Keratinocyte (primary cell): ENCODE measurements at regions not wholly inside any gene's neighbourhood (a gene's known extent, or its start where the extent isn't known, plus 50 kb on each side); places are given as distances from the start of the nearest gene placed in this dataset.

Source experiments
- DNase-seq: peaks from one replicate; pipeline ENCODE4 v3.0.0-alpha.2; 2011; ENCODE audit warnings: low read depth, missing footprints, low spot score
- FAIRE-seq: peaks from 2 replicates; lab custom pipeline; 2011; peaks lifted over from hg19 to GRCh38; lab: Jason Lieb, UNC
- H2AFZ ChIP-seq: 2 replicates; pipeline ENCODE4 v1.6.0; 2012; ENCODE audit warnings: low read length, control low read depth, inconsistent platforms; ENCODE audit not compliant: control insufficient read depth
- H3K27ac ChIP-seq: 2 replicates; pipeline ENCODE4 v1.5.1; 2011; ENCODE audit warnings: low read length; ENCODE audit not compliant: control insufficient read depth, insufficient read depth
- H3K27me3 ChIP-seq: 3 replicates; pipeline ENCODE4 v1.6.0; 2011; ENCODE audit warnings: low read length; ENCODE audit not compliant: control insufficient read depth, insufficient read depth; ENCODE audit errors: extremely low read depth
- H3K36me3 ChIP-seq, 2 experiments: 2 replicates in 1 of 2; 3 replicates in 1 of 2; pipeline ENCODE4 v1.5.1; 2011; ENCODE audit warnings: low read length in 2 of 2, mild to moderate bottlenecking in 1 of 2; ENCODE audit not compliant: control insufficient read depth in 2 of 2, insufficient read depth in 2 of 2; ENCODE audit errors: extremely low read depth in 1 of 2
- H3K4me1 ChIP-seq: 3 replicates; pipeline ENCODE4 v1.5.1; 2011; ENCODE audit warnings: low read length; ENCODE audit not compliant: control insufficient read depth, insufficient read depth; ENCODE audit errors: extremely low read depth
- H3K4me2 ChIP-seq: 3 replicates; pipeline ENCODE4 v1.6.0; 2011; ENCODE audit warnings: low read depth, low read length; ENCODE audit not compliant: control insufficient read depth, insufficient read depth; ENCODE audit errors: extremely low read depth
- H3K4me3 ChIP-seq, 3 experiments: fragments of 200-600 bp in 1 of 3; sonication (generic) in 1 of 3; 2 replicates in 2 of 3; 3 replicates in 1 of 3; pipeline ENCODE4 v1.5.1; 2011 to 2016; ENCODE audit warnings: low read length in 3 of 3, mild to moderate bottlenecking in 3 of 3, control low read depth in 2 of 3, inconsistent platforms in 1 of 3, low read depth in 1 of 3, mixed read lengths in 1 of 3, mixed run types in 1 of 3, moderate library complexity in 1 of 3; ENCODE audit not compliant: control insufficient read depth in 2 of 3, insufficient read depth in 2 of 3; ENCODE audit errors: extremely low read depth in 1 of 3
- H3K79me2 ChIP-seq: 2 replicates; pipeline ENCODE4 v1.6.0; 2012; ENCODE audit warnings: low read length; ENCODE audit not compliant: control insufficient read depth, insufficient read depth
- H3K9ac ChIP-seq: 3 replicates; pipeline ENCODE4 v1.6.0; 2011; ENCODE audit warnings: low read length; ENCODE audit not compliant: control insufficient read depth, insufficient read depth; ENCODE audit errors: extremely low read depth
- H3K9me1 ChIP-seq: 3 replicates; pipeline ENCODE4 v1.6.0; 2011; ENCODE audit warnings: low read length; ENCODE audit not compliant: control insufficient read depth, insufficient read depth; ENCODE audit errors: extremely low read depth
- H3K9me3 ChIP-seq: 2 replicates; pipeline ENCODE4 v1.5.1; 2012; ENCODE audit warnings: low read depth, low read length; ENCODE audit not compliant: control insufficient read depth
- H4K20me1 ChIP-seq: 3 replicates; pipeline ENCODE4 v1.6.0; 2011; ENCODE audit warnings: low read length; ENCODE audit not compliant: control insufficient read depth, insufficient read depth; ENCODE audit errors: extremely low read depth
- EZH2 ChIP-seq: IDR thresholded peaks from one replicate; pipeline ENCODE4 v1.6.1; 2012; ENCODE audit warnings: inconsistent platforms, mild to moderate bottlenecking, low read length, moderate library complexity
- dilution Hi-C: fragments of 300-500 bp; cut with MboI; formaldehyde crosslinking; loops from one replicate; pipeline ENCODE4 v1.7.0; 2020; ENCODE audit warnings: low sequenced_read_pairs; ENCODE audit not compliant: extremely low pct_ligation_motif_present
- TF ChIP-seq, protein P1 (sequence below), 3 experiments: IDR thresholded peaks in 1 of 3; conservative IDR thresholded peaks in 1 of 3; optimal IDR thresholded peaks in 1 of 3; 2 replicates in 2 of 3; 3 replicates in 1 of 3; pipeline versions ENCODE3 to v1.5.1; 2011; ENCODE audit warnings: low read length in 3 of 3, mild to moderate bottlenecking in 3 of 3, moderate library complexity in 2 of 3, control low read depth in 1 of 3, inconsistent platforms in 1 of 3; ENCODE audit not compliant: insufficient read depth in 2 of 3; ENCODE audit errors: extremely low read depth in 1 of 3

GRCh38 chr11:111137846-111138245 lies 107.7 kb upstream of the POU2AF2 start:
- Histone ChIP-seq H2AFZ (no peak overlapping the region), H3K9ac (no peak overlapping the region), H3K9me3 (no peaks in the 10 kb centered on the region), H3K4me3 (no peak overlapping the region), H3K4me2 (no peak overlapping the region), H4K20me1 (no peaks in the 10 kb centered on the region), H3K79me2 (no peaks in the 10 kb centered on the region), H3K27ac (no peak overlapping the region), H3K4me1 (no peaks in the 10 kb centered on the region), H3K36me3 (no peaks in the 10 kb centered on the region), H3K27me3 (no peaks in the 10 kb centered on the region), H3K9me1 (no peaks in the 10 kb centered on the region)
- dilution Hi-C loops: no loop called here
- DNase-seq (no peak), FAIRE-seq (no peak)
- no peak for TF ChIP-seq EZH2
- TF ChIP-seq, protein P1, sequence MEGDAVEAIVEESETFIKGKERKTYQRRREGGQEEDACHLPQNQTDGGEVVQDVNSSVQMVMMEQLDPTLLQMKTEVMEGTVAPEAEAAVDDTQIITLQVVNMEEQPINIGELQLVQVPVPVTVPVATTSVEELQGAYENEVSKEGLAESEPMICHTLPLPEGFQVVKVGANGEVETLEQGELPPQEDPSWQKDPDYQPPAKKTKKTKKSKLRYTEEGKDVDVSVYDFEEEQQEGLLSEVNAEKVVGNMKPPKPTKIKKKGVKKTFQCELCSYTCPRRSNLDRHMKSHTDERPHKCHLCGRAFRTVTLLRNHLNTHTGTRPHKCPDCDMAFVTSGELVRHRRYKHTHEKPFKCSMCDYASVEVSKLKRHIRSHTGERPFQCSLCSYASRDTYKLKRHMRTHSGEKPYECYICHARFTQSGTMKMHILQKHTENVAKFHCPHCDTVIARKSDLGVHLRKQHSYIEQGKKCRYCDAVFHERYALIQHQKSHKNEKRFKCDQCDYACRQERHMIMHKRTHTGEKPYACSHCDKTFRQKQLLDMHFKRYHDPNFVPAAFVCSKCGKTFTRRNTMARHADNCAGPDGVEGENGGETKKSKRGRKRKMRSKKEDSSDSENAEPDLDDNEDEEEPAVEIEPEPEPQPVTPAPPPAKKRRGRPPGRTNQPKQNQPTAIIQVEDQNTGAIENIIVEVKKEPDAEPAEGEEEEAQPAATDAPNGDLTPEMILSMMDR (optimal IDR thresholded peaks at IDR 0.05 in 1 of 3, IDR thresholded peaks at IDR 0.05 in 1 of 3, conservative IDR thresholded peaks at IDR 0.05 in 1 of 3; ENCODE audit: extremely low read depth in 1 of 3, insufficient read depth in 2 of 3, low read length in 3 of 3): no peak

DNA sequence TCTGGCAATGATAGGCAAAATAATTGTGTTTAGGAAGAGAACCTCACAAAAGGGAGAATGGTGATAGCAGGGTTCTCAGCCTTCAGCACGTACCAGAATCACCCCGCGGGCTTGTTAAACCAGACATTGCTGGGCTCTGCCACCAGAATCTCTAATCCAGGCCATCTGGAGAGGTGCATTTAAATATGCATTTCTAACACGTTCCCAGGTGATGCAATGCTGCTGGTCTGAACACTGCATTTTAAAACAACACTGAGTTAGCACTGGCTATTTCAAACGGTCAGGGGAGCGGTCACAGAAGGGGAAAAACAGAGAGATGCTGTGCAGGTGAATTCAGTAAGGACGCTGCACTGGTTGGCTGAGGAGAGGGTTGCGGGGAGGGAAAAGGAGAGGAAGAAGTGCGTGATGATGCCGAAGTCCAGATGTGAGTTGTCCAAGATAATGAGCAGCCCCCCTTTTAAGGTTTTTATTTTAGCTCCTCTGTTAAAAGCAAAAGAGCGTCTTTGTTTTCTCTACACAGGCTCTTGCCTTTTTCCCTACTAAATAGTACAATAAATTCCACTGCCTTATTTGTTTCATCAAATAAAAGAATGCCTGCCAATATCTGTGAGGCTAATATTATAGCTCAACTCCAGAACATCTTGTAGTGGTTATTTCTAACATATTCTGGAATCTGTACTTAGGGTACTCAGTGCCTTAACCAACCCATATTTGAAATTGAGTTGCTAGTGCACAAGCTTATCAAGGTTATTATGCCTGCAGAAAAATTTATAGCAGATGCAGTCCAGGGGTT lies 109.6 kb upstream of the POU2AF2 start:
- Histone ChIP-seq H3K9me3 (no peaks in the 10 kb centered on the region), H3K9me1 (no peaks in the 10 kb centered on the region), H3K9ac (no peak overlapping the region), H3K4me2 (no peak overlapping the region), H3K27ac (no peak overlapping the region), H3K4me3 (no peak overlapping the region), H2AFZ (no peak overlapping the region), H3K4me1 (no peaks in the 10 kb centered on the region), H3K79me2 (no peaks in the 10 kb centered on the region), H3K36me3 (no peaks in the 10 kb centered on the region), H3K27me3 (no peaks in the 10 kb centered on the region), H4K20me1 (no peaks in the 10 kb centered on the region)
- dilution Hi-C loops: no loop called here
- TF ChIP-seq EZH2: no peak
- TF ChIP-seq, protein P1 (optimal IDR thresholded peaks at IDR 0.05 in 1 of 3, IDR thresholded peaks at IDR 0.05 in 1 of 3, conservative IDR thresholded peaks at IDR 0.05 in 1 of 3; ENCODE audit: extremely low read depth in 1 of 3, insufficient read depth in 2 of 3, low read length in 3 of 3): no peak
- FAIRE-seq: no peak
- DNase-seq: no peak
